HG02943 (cell line): ENCODE measurements at regions not wholly inside any gene's neighbourhood (a gene's known extent, or its start where the extent isn't known, plus 50 kb on each side); places are given as distances from the start of the nearest gene placed in this dataset.
"Not testable (repeated sequence)": the region's sequence is repeated elsewhere in the genome, so short reads cannot be mapped to it uniquely, and the experiment has no call there.

Experiments
- ATAC-seq: cut with Tn5 transposase; IDR thresholded peaks from one replicate; pipeline ENCODE4 v1.9.1; 2021; ENCODE audit warnings: mild to moderate bottlenecking, low read depth, moderate library complexity; ENCODE audit not compliant: unreplicated experiment

- ATAC-seq: no peak
Observed at GRCh38 chr1:181251001-181251712, 162.7 kb downstream of the IER5 start.

GRCh38 chr1:181251713-181252075, 163.2 kb downstream of the IER5 start:
- ATAC-seq: no peak

GRCh38 chr1:181253601-181254000, 165.1 kb downstream of the IER5 start:
- ATAC-seq: not testable (repeated sequence)

GRCh38 chr1:181255270-181255929, 166.9 kb downstream of the IER5 start:
- no peak for ATAC-seq

GRCh38 chr1:181257117-181257516, 168.6 kb downstream of the IER5 start:
- ATAC-seq: peak; percentile 77

GRCh38 chr1:181259026-181259745, 170.7 kb downstream of the IER5 start:
- no peak for ATAC-seq

GRCh38 chr1:181260271-181260670, 171.8 kb downstream of the IER5 start:
- ATAC-seq: no peak

- no peak for ATAC-seq
Observed at GRCh38 chr1:181260994-181261393, 172.5 kb downstream of the IER5 start.

GRCh38 chr1:181262069-181262468, 173.6 kb downstream of the IER5 start:
- no peak for ATAC-seq

GRCh38 chr1:181263444-181263843, 174.9 kb downstream of the IER5 start:
- ATAC-seq: no peak

- no peak for ATAC-seq
Observed at GRCh38 chr1:181264821-181265220, 176.3 kb downstream of the IER5 start.

- no peak for ATAC-seq
Observed at GRCh38 chr1:181284978-181285377, 196.5 kb downstream of the IER5 start.

GRCh38 chr1:181295217-181295616, 188.1 kb upstream of the CACNA1E start:
- no peak for ATAC-seq

- no peak for ATAC-seq
Observed at GRCh38 chr1:181296180-181296579, 187.1 kb upstream of the CACNA1E start.

- ATAC-seq: no peak
Observed at GRCh38 chr1:181308098-181308497, 175.2 kb upstream of the CACNA1E start.

GRCh38 chr1:181310560-181310959, 172.8 kb upstream of the CACNA1E start:
- no peak for ATAC-seq

GRCh38 chr1:181312946-181313345, 170.4 kb upstream of the CACNA1E start:
- ATAC-seq: no peak

GRCh38 chr1:181313466-181313865, 169.9 kb upstream of the CACNA1E start:
- no peak for ATAC-seq

GRCh38 chr1:181314010-181314409, 169.3 kb upstream of the CACNA1E start:
- ATAC-seq: no peak

- ATAC-seq: no peak
Observed at GRCh38 chr1:181314959-181315358, 168.4 kb upstream of the CACNA1E start.

- ATAC-seq: no peak
Observed at GRCh38 chr1:181317261-181317930, 165.9 kb upstream of the CACNA1E start.
